HL-60 (cell line): ENCODE measurements at regions not wholly inside any gene's neighbourhood (a gene's known extent, or its start where the extent isn't known, plus 50 kb on each side); places are given as distances from the start of the nearest gene placed in this dataset.

ENCODE experiments used
- CTCF ChIP-seq: IDR thresholded peaks from one replicate; pipeline ENCODE4 v1.5.1; 2011; ENCODE audit warnings: low read length, control low read depth, inconsistent platforms; ENCODE audit not compliant: insufficient read depth
- GABPA ChIP-seq: IDR thresholded peaks from 2 replicates; pipeline ENCODE4 v1.6.1; 2012; ENCODE audit warnings: low read depth
- POLR2AphosphoS5 ChIP-seq: IDR thresholded peaks from 2 replicates; pipeline ENCODE4 v1.6.1; 2012; ENCODE audit warnings: low read depth
- REST ChIP-seq: IDR thresholded peaks from 2 replicates; pipeline ENCODE4 v1.6.1; 2012; ENCODE audit warnings: low read depth; ENCODE audit not compliant: insufficient replicate concordance
- SPI1 ChIP-seq: IDR thresholded peaks from 2 replicates; pipeline ENCODE4 v1.6.1; 2012; ENCODE audit warnings: low read depth, mild to moderate bottlenecking, borderline replicate concordance

- no peak for TF ChIP-seq CTCF
- no peak for TF ChIP-seq POLR2AphosphoS5
- TF ChIP-seq REST: no peak
- no peak for TF ChIP-seq SPI1
- TF ChIP-seq GABPA: no peak
These were observed 208.4 kb downstream of the HHIPL2 start for GRCh38 chr1:222339376-222339947.
